ENCODE measurements at regions not wholly inside any gene's neighbourhood (a gene's known extent, or its start where the extent isn't known, plus 50 kb on each side); places are given as distances from the start of the nearest gene placed in this dataset.

DNA sequence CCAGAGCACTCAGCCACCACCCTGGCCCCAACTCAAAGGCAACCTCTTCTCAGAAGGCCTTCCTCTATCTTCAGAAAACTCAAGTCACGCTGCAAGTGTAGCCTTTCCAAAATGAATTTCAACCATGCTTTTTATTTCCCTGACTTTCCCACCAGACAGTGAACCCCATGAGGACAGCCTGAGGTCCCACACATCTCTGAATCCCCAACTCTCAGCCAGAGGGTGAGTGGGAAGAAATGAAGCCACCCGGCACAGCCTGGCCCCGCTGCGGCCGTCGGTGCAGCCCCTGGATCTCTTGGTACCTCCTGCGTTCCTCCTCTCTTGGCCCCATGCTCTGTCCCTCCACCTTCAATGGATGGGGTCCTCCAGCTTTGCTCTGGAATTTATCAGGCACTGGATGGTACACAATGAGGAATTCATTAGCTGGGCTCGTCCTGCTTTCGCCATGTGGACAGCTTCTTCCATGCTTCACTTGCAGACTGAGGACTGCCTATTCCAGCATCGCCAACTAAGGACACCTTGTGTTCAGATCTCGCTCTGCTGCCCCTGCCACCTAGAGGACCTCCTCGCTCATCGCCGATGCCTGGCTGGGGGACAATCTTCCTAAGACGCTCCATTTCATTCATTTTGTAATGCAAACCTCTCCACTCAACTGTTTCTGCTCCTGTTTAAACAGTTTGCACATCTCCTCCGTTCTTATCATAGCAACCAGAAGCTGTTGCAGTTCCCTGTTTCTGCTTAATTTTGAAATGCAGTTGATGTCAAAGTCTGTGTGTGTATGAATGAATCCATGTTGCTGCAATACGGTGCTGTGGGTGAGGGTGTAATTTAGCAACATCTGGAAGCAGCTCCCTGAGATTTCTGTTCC is 672.1 kb downstream of the TBC1D22A start:
- Histone ChIP-seq H3K4me1 (no peaks in the 10 kb centered on the region), H3K9me3 (no peaks in the 10 kb centered on the region), H3K27me3 (no peaks in the 10 kb centered on the region), H3K27ac (no peak overlapping the region), H3K4me3 (no peak overlapping the region), H3K36me3 (no peaks in the 10 kb centered on the region)
- DNase-seq: peak; percentile 25
- 90% methylated on average over 17 of the region's 17 CpGs for WGBS, 2 donors
- TF ChIP-seq POLR2AphosphoS5 (IDR thresholded peaks at IDR 0.05): no peak
- no peak for TF ChIP-seq EP300 (IDR thresholded peaks at IDR 0.05)
- no peak for TF ChIP-seq CTCF (IDR thresholded peaks at IDR 0.05)
- TF ChIP-seq POLR2A (IDR thresholded peaks at IDR 0.05): no peak
- intact Hi-C loops (cut with DNase I): no loop called here

- TF ChIP-seq EP300 (IDR thresholded peaks at IDR 0.05): no peak
- TF ChIP-seq CTCF (IDR thresholded peaks at IDR 0.05): no peak
- no peak for TF ChIP-seq POLR2A (IDR thresholded peaks at IDR 0.05)
- TF ChIP-seq POLR2AphosphoS5 (IDR thresholded peaks at IDR 0.05): no peak
- intact Hi-C loops (cut with DNase I): no loop called here
Measured at GRCh38 chr22:47433627-47434026, 671.2 kb downstream of the TBC1D22A start.

DNA sequence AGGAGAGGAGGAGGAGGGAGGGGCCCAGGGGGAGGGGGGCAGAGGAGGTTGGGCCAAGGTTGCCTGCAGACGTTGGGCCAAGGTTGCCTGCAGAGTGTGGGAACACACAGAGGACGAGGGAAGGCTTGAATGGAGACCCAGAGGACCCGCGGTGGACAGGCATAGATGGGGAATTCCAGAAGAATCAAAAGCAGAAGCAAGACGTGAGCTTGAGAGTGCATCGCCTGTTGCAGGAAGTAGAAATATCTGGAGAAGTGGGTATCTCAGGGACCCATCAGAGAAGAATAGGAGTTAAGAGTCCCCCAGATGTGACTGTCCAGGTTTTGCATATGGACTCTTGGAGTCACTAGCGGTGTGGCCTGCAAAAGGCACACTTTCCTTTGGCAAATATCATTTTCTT is 670.2 kb downstream of the TBC1D22A start:
- TF ChIP-seq POLR2A (IDR thresholded peaks at IDR 0.05): no peak
- TF ChIP-seq EP300 (IDR thresholded peaks at IDR 0.05): no peak
- no peak for TF ChIP-seq CTCF (IDR thresholded peaks at IDR 0.05)
- no peak for TF ChIP-seq POLR2AphosphoS5 (IDR thresholded peaks at IDR 0.05)
- no peak overlapping the region for H3K27ac ChIP-seq
- no peak overlapping the region for H3K4me3 ChIP-seq
- peaks cover 0 to 2% (median 0%) of the 10 kb centered on the region in 4 donors for H3K9me3 ChIP-seq
- no peaks in the 10 kb centered on the region for H3K4me1 ChIP-seq
- no peaks in the 10 kb centered on the region for H3K36me3 ChIP-seq
- intact Hi-C loops (cut with DNase I): no loop called here
- 64 to 65% methylated on average over 7 of the region's 7 CpGs for WGBS, 2 donors
- no peaks in the 10 kb centered on the region for H3K27me3 ChIP-seq
- DNase-seq: no peak

More at GRCh38 chr22:47433627-47434026, 671.2 kb downstream of the TBC1D22A start:
- Histone ChIP-seq H3K4me3 (no peak overlapping the region), H3K9me3 (no peaks in the 10 kb centered on the region), H3K27ac (no peak overlapping the region), H3K4me1 (no peaks in the 10 kb centered on the region), H3K36me3 (no peaks in the 10 kb centered on the region), H3K27me3 (no peaks in the 10 kb centered on the region)
- WGBS, 2 donors: 84% methylated on average over 5 of the region's 5 CpGs
- no peak for DNase-seq

DNA sequence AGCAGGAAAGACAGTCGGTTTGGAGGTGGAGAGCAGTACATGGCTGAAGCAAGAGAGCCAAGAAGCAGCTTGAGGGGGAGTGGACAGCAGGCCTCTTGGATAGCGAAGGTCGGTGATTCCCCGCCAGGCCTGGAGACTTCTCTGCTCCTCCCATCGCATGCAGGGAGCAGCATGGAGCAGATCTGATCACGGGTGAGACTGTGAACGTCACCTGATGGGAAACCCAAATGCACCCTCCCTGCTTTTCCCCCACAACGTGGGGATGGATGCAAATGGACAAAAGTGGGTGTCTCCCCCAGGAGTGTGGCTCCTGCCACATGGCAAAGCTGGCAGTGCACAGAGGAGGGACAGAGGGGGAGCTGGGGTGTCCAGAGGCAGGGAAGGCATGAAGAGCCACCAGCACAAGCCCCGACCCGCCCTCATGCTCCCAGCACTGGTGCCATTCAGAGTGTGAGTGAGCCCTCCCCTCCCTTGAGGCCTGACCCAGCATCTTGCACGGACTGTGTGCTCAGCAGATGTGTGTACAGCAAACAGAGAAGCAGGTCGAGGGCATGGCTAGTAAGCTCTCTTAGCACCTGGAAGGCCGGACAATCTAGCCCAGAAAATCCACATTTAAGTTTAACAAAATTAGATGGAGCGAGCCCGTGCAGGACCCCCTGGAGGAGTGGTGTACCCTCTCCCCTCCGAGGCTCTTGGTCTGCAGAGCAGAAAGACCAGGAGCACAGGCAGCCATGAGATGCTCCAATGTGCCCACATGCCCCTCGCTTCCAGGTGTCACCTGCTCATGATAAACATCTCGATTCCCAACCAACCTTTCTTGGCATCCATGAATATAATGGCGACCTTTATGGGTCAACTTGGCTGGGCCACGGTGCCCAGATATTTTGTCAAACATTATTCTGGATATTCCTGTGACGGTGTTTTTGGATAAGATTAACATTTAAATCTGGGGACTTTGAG is 661.7 kb downstream of the TBC1D22A start:
- H3K36me3 ChIP-seq: no peaks in the 10 kb centered on the region
- intact Hi-C loops (cut with DNase I): no loop called here
- no peak overlapping the region for H3K27ac ChIP-seq
- no peak overlapping the region for H3K4me3 ChIP-seq
- H3K9me3 ChIP-seq: peaks cover 0 to 2% (median 0%) of the 10 kb centered on the region in 4 donors
- TF ChIP-seq POLR2AphosphoS5 (IDR thresholded peaks at IDR 0.05) (no peak), POLR2A (IDR thresholded peaks at IDR 0.05) (no peak), EP300 (IDR thresholded peaks at IDR 0.05) (no peak), CTCF (IDR thresholded peaks at IDR 0.05) (no peak)
- H3K27me3 ChIP-seq: peaks cover 0 to 15% (median 0%) of the 10 kb centered on the region in 3 donors
- no peaks in the 10 kb centered on the region for H3K4me1 ChIP-seq
- no peak for DNase-seq
- WGBS, 2 donors: 70 to 80% methylated on average over 21 of the region's 21 CpGs
